Stimulated activated CD4-positive, alpha-beta T cell treated with anti-CD3 and anti-CD28 coated beads, Interleukin-1b, Interleukin-23, amount 100 ng/mL, for 48 hours (primary cell): ENCODE measurements at regions not wholly inside any gene's neighbourhood (a gene's known extent, or its start where the extent isn't known, plus 50 kb on each side); places are given as distances from the start of the nearest gene placed in this dataset.
"Not testable (repeated sequence)": the region's sequence is repeated elsewhere in the genome, so short reads cannot be mapped to it uniquely, and the experiment has no call there.

Experiments
- DNase-seq: peaks from one replicate; pipeline ENCODE4 v3.0.0-alpha.2; 2020

DNA sequence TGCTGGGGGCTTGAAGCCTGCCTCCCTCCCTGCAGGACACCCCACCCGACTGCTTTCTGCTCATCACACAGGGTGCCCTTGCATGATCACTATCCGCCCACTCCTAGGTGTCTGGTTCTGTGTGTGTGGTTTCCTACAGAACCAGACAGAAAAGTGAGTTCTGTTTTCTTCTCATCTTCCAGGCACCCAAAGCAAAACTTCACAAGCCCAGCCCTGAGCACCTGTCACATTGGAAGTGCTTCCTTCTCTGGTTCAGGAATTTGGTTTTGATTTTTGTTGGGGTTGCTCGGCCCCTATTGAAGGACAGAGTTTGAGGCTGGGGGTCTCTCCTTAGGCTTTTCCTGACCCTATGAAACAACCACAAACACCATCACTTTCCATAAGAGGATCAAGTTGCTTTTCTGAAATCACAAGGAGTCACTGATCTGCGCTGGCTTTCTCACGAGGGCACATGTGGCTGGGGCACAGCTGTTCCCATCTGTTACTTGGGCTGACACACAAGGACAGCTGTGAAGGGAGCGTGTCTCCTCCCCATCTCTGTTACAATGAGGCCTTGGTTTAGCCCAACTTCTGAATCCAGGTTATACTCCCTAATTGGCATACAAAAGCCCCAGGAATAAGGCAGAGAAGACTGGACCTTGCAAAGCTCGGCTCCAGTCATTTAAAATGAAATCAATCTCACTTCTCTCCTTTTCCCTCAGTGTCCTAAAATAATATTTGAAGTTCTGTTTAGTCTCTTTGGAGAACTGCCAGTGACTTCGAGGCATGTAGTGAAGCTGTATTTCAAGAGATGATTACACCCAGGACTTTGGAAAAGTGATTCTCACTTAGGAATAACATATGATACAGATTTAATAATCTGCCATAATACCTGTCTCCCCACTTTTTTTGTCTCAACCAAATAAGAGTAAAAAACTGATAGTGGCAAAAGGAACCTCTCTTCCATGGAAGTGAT lies 213.1 kb upstream of the GAS1 start:
- DNase-seq, result no peak

DNA sequence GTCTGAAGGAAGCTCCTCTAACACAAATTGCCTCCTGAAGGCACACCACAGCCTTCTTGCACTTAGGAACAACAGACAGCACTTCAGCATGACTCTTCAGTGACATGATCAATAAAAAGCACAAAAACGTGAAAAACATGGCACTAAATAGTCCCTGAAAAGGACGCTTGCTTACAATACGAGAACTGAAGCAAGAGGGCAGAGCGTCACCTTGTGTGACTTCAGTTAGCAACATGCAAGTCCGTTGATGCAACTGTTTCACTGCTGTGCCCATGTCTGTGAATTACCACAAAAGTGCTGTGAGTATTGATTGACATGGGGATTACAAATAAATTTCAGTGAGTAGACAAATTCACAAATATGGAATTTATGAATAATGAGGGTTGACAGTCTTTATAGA lies 219.9 kb upstream of the GAS1 start:
- no peak for DNase-seq

DNA sequence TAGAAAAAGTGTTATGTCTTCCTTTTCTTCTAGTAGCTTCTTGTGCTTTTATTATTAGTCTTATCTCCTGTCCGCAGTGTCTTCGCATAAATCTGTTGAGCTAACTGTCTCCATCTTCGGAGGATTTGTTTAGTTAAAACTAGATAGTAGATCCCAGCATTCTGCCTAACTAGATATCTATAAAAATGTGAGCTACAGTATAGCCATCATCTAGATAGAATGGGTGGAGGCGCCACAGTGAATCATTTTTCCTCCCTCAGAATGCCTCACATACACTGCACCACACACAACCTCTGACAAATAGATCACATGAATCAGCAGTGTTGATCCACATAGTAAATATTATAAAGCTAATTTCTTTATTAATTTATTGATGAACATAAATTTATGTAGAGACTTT lies 220.3 kb upstream of the GAS1 start:
- DNase-seq, result no peak

DNA sequence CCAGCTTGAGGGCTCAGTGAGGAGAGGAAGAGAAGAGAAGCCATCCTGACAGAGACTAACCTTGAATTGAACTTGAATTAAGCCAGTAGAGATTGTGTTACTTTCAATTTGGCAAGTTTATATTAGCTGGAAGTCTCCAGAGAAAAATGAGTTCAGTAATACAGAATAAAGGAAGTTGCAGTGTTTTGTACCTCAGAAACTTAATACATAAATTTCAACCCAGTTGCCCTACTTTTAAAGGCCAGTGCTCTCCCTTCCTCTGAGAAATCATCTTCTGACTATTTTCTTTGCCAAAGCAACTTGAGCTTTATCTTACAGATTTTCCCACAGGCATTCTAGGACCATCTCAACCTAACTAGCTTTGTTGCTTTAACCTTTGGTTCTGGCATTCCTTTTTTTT lies 231.0 kb upstream of the GAS1 start:
- DNase-seq, result no peak

DNA sequence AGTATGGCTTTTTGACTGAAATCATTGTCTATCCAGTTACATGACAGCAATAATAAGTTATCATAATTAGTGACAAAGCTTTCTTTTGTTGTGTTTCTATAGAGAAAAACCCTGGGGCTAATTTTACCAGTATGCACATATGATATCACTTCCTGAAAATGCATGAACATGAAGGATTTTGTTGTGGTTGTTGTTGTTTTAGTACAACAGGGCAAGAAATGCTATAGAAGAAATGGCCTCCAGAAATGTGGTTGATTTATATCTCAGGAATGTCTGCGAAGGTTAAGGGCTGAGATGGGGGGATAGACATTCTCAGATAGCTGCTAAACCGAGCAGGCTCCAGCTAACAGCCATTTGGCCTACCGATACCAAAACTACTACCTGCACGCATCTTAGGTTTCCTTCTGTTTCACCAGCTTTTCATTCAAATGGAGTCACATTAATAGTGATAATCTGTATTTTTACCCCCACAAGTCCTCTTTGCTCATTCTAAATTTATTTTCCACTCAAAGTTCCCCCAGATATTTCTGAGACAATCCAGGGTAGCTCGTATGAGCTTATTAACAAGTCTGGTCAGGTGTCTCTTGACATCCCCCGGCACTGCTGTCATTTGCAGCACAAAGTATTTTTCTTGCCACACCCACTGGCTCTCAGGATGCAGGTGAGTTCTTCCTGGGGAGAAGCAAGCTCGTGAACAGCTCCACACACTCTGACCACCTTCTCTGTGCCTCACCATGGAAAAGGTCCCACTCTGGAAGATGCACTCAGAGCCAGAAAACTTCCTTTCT lies 232.4 kb upstream of the GAS1 start:
- no peak for DNase-seq

GRCh38 chr9:87180361-87180760 lies 233.1 kb upstream of the GAS1 start:
- DNase-seq, result no peak

- DNase-seq, result no peak
Observed at GRCh38 chr9:87180841-87181240, 233.5 kb upstream of the GAS1 start.

- no peak for DNase-seq
Observed at GRCh38 chr9:87181670-87182069, 234.4 kb upstream of the GAS1 start.

DNA sequence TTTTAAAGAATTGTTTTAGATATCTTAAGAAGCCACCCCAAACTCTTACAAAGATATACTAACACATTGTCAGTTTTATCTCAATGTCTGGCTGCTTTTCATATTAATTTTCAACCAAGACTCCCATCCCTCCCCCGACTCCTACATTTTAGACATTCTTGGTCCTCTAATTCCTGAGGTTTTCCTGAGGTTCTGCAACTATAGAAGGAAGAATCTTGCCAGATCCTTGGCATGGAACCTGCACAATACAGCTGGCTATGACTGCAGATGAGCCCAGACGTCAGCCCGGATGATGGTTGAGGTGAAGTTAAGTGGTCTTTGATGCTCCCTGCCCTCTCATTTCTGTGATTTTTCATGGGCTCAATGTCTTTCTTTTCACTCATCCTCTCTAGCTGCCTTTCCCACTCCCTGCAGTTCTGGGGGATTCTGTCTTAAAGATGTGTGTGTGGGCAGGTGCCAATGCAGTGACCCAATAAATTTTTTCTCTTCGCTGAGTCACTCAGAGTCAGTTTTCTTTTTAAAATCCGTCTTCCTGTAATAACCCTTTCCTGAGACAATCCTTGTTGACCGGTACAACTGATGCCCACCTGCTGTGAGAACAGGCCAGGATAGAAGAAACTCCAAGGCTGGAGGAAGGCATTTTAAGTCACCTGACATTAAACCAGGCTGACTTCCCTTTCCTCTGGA lies 237.8 kb upstream of the GAS1 start:
- no peak for DNase-seq

- DNase-seq, result no peak
Observed at GRCh38 chr9:87187656-87188055, 240.3 kb upstream of the GAS1 start.

GRCh38 chr9:87189006-87189405 lies 241.7 kb upstream of the GAS1 start:
- no peak for DNase-seq

DNA sequence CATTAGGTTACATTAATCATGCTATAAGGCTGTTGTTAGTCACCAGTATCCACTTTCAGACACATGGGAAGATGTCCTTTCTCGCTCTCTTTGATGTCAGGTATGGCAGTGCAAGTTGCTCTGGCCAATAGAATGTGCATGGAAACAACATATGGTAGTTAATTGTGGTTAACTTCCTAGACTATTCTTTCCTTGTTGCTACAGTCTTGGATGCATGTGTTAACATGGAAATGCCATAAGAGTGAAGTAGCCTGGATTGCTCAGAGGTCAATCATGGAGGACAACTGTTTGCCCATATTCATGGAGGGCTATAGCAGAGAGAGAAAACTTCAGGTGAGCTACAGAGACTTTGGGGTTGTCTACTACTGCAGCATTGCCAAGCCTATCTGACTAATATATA lies 245.8 kb upstream of the GAS1 start:
- no peak for DNase-seq

- DNase-seq, result no peak
Observed at GRCh38 chr9:87193925-87194868, 246.9 kb upstream of the GAS1 start.

GRCh38 chr9:87195306-87195705 lies 248.0 kb upstream of the GAS1 start:
- DNase-seq, result no peak

- no peak for DNase-seq
Observed at GRCh38 chr9:87197349-87198130, 250.2 kb upstream of the GAS1 start.

GRCh38 chr9:87198716-87199115 lies 251.4 kb upstream of the GAS1 start:
- no peak for DNase-seq

DNA sequence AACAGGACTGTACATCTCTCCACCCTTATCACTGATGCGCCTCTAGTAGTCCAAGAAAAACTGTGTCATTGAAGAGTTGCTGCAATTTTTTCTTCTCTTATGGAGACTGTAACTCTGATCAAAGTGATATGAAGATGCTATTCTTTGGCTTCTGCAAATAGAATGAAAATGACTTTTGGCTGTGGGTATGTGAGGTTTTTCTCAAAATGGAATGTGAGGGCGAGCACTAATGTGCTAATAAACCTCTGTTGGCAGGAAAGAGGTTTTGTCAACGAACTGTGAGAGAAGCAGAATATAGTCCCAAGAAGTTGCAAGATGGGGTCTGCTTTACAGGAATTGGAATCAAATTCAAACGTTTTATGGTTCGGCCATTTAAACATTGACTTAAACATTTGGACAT lies 252.0 kb upstream of the GAS1 start:
- DNase-seq, result no peak

GRCh38 chr9:87199782-87200181 lies 252.5 kb upstream of the GAS1 start:
- DNase-seq, result no peak

DNA sequence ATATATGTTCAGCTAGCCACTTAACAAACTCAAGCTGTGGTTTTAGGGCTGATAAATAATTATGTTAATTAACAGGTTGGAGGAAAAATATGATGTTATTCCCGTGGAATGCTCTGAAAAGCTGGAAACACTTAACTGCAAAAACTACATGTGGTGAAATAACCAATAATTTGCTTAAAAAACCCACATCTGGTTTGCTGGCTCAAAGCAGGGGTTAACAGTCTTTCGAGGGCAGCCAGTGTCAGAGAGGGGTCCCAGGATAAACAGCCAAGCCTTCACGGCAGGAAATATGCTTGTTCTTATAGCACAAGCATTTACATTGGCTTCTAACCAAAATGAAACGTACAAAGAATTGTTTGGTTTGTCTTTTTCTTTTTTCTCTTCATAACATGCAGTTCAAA lies 254.0 kb upstream of the GAS1 start:
- no peak for DNase-seq

DNA sequence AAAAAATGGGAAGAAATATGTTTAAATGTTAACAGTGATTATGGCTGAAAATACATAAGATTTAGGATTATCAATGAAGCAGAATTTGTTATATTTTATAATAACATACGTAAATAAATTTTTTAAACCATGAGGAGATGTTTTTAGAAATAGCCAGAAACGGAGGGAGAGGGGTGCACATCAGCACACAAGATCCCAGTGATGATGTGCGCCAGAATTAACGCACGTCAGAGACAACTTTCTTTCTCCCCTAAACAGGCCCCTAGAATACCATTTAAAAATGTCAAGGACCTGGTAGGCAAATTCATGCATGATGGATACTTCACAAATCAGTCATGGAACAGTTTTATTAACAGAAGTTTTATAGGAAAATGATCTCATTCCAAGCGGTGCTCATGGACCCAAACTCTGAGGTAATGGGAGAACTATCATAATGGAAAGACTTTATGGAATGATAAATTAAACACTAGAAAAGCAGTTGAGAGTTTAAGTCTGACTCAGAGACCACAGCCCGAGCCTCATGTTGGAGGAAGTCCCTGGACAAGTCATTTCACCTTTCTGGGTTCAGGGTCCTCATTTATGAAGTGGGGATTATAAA lies 258.9 kb upstream of the GAS1 start:
- DNase-seq, result no peak

DNA sequence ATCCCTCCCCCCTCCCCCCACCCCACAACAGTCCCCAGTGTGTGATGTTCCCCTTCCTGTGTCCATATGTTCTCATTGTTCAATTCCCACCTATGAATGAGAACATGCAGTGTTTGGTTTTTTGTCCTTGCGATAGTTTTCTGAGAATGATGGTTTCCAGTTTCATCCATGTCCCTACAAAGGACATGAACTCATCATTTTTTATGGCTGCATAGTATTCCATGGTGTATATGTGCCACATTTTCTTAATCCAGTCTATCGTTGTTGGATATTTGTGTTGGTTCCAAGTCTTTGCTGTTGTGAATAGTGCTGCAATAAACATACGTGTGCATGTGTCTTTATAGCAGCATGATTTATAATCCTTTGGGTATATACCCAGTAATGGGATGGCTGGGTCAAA lies 263.4 kb upstream of the GAS1 start:
- DNase-seq, result not testable (repeated sequence)
